WERI-Rb-1 (cell line): ENCODE measurements at regions not wholly inside any gene's neighbourhood (a gene's known extent, or its start where the extent isn't known, plus 50 kb on each side); places are given as distances from the start of the nearest gene placed in this dataset.
"Not testable (repeated sequence)": the region's sequence is repeated elsewhere in the genome, so short reads cannot be mapped to it uniquely, and the experiment has no call there.

Source experiments
- DNase-seq: peaks from one replicate; pipeline ENCODE4 v3.0.0-alpha.2; 2020
- H3K27ac ChIP-seq: fragments of 250-450 bp; sonication (Bioruptor Pico); 2 replicates; pipeline ENCODE4 v1.5.1; 2020; ENCODE audit warnings: mild to moderate bottlenecking, moderate library complexity
- H3K27me3 ChIP-seq: fragments of 250-450 bp; sonication (Bioruptor Pico); 2 replicates; pipeline ENCODE4 v1.5.1; 2021; ENCODE audit warnings: mild to moderate bottlenecking, low read depth, moderate library complexity; ENCODE audit not compliant: insufficient read depth, severe bottlenecking
- H3K36me3 ChIP-seq: fragments of 250-450 bp; sonication (Bioruptor Pico); 2 replicates; pipeline ENCODE4 v1.5.1; 2020; ENCODE audit warnings: mild to moderate bottlenecking, moderate library complexity
- H3K4me3 ChIP-seq: 2 replicates; pipeline ENCODE4 v1.5.1; 2011; ENCODE audit warnings: low read depth, mild to moderate bottlenecking, control low read depth, low read length
- H3K9me3 ChIP-seq: fragments of 250-450 bp; sonication (Bioruptor Pico); 2 replicates; pipeline ENCODE4 v1.5.1; 2021; ENCODE audit warnings: mild to moderate bottlenecking, moderate library complexity; ENCODE audit not compliant: severe bottlenecking
- TF ChIP-seq, protein P1 (sequence below): IDR thresholded peaks from 2 replicates; pipeline ENCODE4 v1.5.1; 2011; ENCODE audit warnings: low read depth, mild to moderate bottlenecking, control low read depth, inconsistent platforms, low read length

DNA sequence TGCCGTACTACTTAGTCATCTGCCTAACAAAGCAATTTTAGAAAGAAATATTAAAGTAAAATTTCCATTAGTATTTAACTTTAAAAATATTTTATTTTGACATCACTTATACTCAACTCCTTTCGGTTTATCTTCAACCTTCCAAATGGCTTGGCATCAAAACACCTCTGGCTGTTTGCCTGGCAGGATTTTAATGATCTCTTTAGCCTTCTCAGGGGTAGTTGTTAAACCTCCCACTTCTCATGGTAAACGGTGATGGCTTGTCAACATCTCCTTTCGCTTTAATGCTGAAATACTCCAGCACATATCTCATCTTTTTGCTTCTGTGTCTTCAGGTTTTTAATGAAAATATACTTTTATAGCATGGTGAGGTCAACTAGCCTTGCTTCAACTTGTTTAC is 747.1 kb downstream of the CETN3 start:
- Histone ChIP-seq H3K9me3 (peaks cover 3% of the 10 kb centered on the region), H3K27ac (no peak overlapping the region), H3K36me3 (no peaks in the 10 kb centered on the region), H3K27me3 (no peaks in the 10 kb centered on the region), H3K4me3 (no peak overlapping the region)
- no peak for DNase-seq
- TF ChIP-seq, protein P1, sequence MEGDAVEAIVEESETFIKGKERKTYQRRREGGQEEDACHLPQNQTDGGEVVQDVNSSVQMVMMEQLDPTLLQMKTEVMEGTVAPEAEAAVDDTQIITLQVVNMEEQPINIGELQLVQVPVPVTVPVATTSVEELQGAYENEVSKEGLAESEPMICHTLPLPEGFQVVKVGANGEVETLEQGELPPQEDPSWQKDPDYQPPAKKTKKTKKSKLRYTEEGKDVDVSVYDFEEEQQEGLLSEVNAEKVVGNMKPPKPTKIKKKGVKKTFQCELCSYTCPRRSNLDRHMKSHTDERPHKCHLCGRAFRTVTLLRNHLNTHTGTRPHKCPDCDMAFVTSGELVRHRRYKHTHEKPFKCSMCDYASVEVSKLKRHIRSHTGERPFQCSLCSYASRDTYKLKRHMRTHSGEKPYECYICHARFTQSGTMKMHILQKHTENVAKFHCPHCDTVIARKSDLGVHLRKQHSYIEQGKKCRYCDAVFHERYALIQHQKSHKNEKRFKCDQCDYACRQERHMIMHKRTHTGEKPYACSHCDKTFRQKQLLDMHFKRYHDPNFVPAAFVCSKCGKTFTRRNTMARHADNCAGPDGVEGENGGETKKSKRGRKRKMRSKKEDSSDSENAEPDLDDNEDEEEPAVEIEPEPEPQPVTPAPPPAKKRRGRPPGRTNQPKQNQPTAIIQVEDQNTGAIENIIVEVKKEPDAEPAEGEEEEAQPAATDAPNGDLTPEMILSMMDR: no peak

- no peak overlapping the region for H3K27ac ChIP-seq
- H3K4me3 ChIP-seq: no peak overlapping the region
- no peaks in the 10 kb centered on the region for H3K9me3 ChIP-seq
- TF ChIP-seq, protein P1: no peak
- DNase-seq: no peak
- no peaks in the 10 kb centered on the region for H3K27me3 ChIP-seq
- no peaks in the 10 kb centered on the region for H3K36me3 ChIP-seq
Measured at GRCh38 chr5:89638871-89639270, 755.9 kb upstream of the MEF2C start.

- H3K36me3 ChIP-seq, H3K27ac ChIP-seq, H3K27me3 ChIP-seq, DNase-seq, H3K4me3 ChIP-seq, H3K9me3 ChIP-seq: not testable (repeated sequence)
Measured at GRCh38 chr5:89634176-89634575, 751.2 kb upstream of the MEF2C start.

DNA sequence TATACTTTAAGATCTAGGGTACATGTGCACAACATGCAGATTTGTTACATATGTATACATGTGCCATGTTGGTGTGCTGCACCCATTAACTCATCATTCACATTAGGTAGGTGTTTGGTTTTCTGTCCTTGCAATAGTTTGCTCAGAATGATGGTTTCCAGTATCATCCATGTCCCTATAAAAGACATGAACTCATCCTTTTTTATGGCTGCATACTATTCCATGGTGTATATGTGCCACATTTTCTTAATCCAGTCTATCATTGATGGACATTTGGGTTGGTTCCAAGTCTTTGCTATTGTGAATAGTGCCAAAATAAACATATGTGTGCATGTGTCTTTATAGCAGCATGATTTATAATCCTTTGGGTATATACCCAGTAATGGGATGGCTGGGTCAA is 747.1 kb upstream of the MEF2C start:
- not testable (repeated sequence) for H3K9me3 ChIP-seq, H3K27ac ChIP-seq, DNase-seq, H3K27me3 ChIP-seq, H3K4me3 ChIP-seq, H3K36me3 ChIP-seq

GRCh38 chr5:89628876-89629635 is 746.1 kb upstream of the MEF2C start:
- H3K27me3 ChIP-seq: no peaks in the 10 kb centered on the region
- TF ChIP-seq, protein P1: no peak
- no peak overlapping the region for H3K27ac ChIP-seq
- H3K36me3 ChIP-seq: no peaks in the 10 kb centered on the region
- peaks cover 2% of the 10 kb centered on the region for H3K9me3 ChIP-seq
- DNase-seq: no peak
- H3K4me3 ChIP-seq: no peak overlapping the region

DNA sequence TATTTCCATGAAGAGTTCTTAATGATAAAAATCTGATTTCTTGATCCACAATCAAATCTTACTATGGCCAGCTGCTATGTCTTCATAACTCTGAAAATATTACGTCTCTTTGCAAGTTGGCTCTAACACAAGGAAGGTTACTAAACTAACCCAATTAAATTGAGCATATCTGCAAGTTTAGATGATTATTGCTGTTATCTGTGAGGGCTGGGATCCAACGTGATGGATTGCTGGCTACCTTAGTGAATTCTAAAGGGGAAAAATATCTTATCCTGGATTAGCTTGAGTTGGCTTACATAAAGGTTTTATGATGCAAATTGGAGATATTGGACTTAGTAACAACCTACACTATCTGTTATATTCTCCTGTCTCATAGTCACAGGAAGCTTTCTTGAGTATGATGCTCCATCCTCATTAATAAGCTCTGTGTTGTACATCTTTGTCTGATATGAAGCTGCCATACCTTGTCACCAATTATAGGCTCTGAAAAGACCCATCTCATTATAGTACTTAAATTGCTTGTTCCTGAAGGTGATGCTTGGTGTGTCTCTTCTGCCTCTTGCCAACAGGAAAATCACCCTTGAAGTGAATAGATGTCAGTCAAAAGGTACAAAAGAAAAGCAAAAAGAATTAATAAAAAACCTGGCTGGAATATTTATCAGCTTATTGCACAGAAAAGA is 733.0 kb upstream of the MEF2C start:
- no peak overlapping the region for H3K4me3 ChIP-seq
- TF ChIP-seq, protein P1: no peak
- no peaks in the 10 kb centered on the region for H3K27me3 ChIP-seq
- no peak overlapping the region for H3K27ac ChIP-seq
- no peaks in the 10 kb centered on the region for H3K36me3 ChIP-seq
- DNase-seq: no peak
- H3K9me3 ChIP-seq: no peaks in the 10 kb centered on the region
